Psoas muscle (tissue), 7 donors: ENCODE measurements at regions not wholly inside any gene's neighbourhood (a gene's known extent, or its start where the extent isn't known, plus 50 kb on each side); places are given as distances from the start of the nearest gene placed in this dataset.
A peak's percentile ranks its signal among the peaks of the same experiment; 100 is the strongest.

Experiments used
- ATAC-seq, 4 donors: fragments of 200-7000 bp; cut with Tn5 transposase; one replicate each; pipeline ENCODE4 v1.9.1; 2020; ENCODE audit warnings: moderate library complexity in 3 of 4, mild to moderate bottlenecking in 2 of 4
- DNase-seq, 2 donors: peaks; one replicate each; pipeline ENCODE4 v3.0.0-alpha.2; 2020
- H3K27ac ChIP-seq: fragments of 200-600 bp; one replicate; pipeline ENCODE4 v1.8.0; 2022
- H3K27me3 ChIP-seq, 3 donors: fragments of 200-600 bp in 1 of 3; one replicate each; pipeline versions ENCODE4 v1.6.1 to v1.8.0; 2013 to 2022; ENCODE audit warnings: low read length in 2 of 3, mild to moderate bottlenecking in 2 of 3, moderate library complexity in 1 of 3; ENCODE audit not compliant: insufficient read depth in 3 of 3
- H3K36me3 ChIP-seq, 2 donors: fragments of 200-600 bp in 1 of 2; one replicate each; pipeline versions ENCODE4 v1.6.1 to v1.8.0; 2013 to 2022; ENCODE audit warnings: low read depth in 1 of 2, mild to moderate bottlenecking in 1 of 2, moderate library complexity in 1 of 2; ENCODE audit not compliant: insufficient read depth in 1 of 2
- H3K4me1 ChIP-seq: fragments of 200-600 bp; one replicate; pipeline ENCODE4 v1.8.0; 2022
- H3K4me3 ChIP-seq: fragments of 200-600 bp; one replicate; pipeline ENCODE4 v1.8.0; 2022; ENCODE audit warnings: mild to moderate bottlenecking
- H3K9me3 ChIP-seq: fragments of 200-600 bp; one replicate; pipeline ENCODE4 v1.8.0; 2022
- CTCF ChIP-seq: fragments of 200-600 bp; IDR thresholded peaks from one replicate; pipeline ENCODE4 v1.8.0; 2022; ENCODE audit warnings: antibody characterized with exemption
- WGBS, 3 donors: extraction: QIAGEN DNeasy Blood & Tissue Kit; methylation state at CpG; one replicate each; pipeline versions ENCODE4 v1.1.6 to v1.1.7; 2013; 5-methylcytosine and 5-hydroxymethylcytosine counted together
- intact Hi-C, 2 donors: fragments of 100-400 bp; cut with DNase I; formaldehyde crosslinking; loops; one replicate each; pipeline versions ENCODE4 v1.11.0 to v1.14.2; 2022
- donor health status: healthy with polysubstance abuse.
- donor health status: DM: no; HTN: no; CAD: no; lungs with moderate emphysema.
- donor health status: Bipolar disorder and iron deficiency.
- donor health status: healthy.
- donor health status: DM: yes; HTN: yes; CAD: no.
- donor health status: DM: no; HTN: no; CAD: no.
- donor health status: DM: yes; HTN: yes; CAD: no.

- no peak for ATAC-seq
- no peaks in the 10 kb centered on the region for H3K27me3 ChIP-seq
- no peaks in the 10 kb centered on the region for H3K9me3 ChIP-seq
- H3K4me3 ChIP-seq, result no peak overlapping the region
- intact Hi-C loops, result no loop called here
- DNase-seq, result no peak
- no peaks in the 10 kb centered on the region for H3K4me1 ChIP-seq
- no peaks in the 10 kb centered on the region for H3K36me3 ChIP-seq
- no peak for TF ChIP-seq CTCF
- 46 to 76% (median 61%) methylated on average over 9 to 10 of the region's 10 CpGs for WGBS, 3 donors
- H3K27ac ChIP-seq, result no peak overlapping the region
These were observed 138.9 kb upstream of the MID1 start for GRCh38 chrX:10759141-10759799.

- DNase-seq, result no peak
- peaks cover 0 to 6% (median 0%) of the 10 kb centered on the region in 3 donors for H3K27me3 ChIP-seq
- ATAC-seq, result no peak
- no peak overlapping the region for H3K27ac ChIP-seq
- intact Hi-C loops, result no loop called here
- no peaks in the 10 kb centered on the region for H3K4me1 ChIP-seq
- no peak for TF ChIP-seq CTCF
- no peaks in the 10 kb centered on the region for H3K36me3 ChIP-seq
- H3K9me3 ChIP-seq, result no peaks in the 10 kb centered on the region
- no peak overlapping the region for H3K4me3 ChIP-seq
- 66 to 96% (median 87%) methylated on average over 1 of the region's 1 CpG for WGBS, 3 donors
These were observed 141.1 kb upstream of the MID1 start for GRCh38 chrX:10761447-10761846.

GRCh38 chrX:10769195-10769594 lies 148.8 kb upstream of the MID1 start:
- no peak overlapping the region for H3K4me3 ChIP-seq
- intact Hi-C loops, result no loop called here
- no peak for ATAC-seq
- H3K27ac ChIP-seq, result no peak overlapping the region
- H3K9me3 ChIP-seq, result no peaks in the 10 kb centered on the region
- no peaks in the 10 kb centered on the region for H3K36me3 ChIP-seq
- no peak for DNase-seq
- peaks cover 0 to 6% (median 0%) of the 10 kb centered on the region in 3 donors for H3K27me3 ChIP-seq
- 7 to 12% (median 10%) methylated on average over 3 of the region's 3 CpGs for WGBS, 3 donors
- H3K4me1 ChIP-seq, result no peaks in the 10 kb centered on the region
- TF ChIP-seq CTCF, result peak; percentile 44

GRCh38 chrX:10769696-10770619 lies 149.6 kb upstream of the MID1 start:
- Histone ChIP-seq H3K9me3 (no peaks in the 10 kb centered on the region), H3K4me3 (no peak overlapping the region), H3K27ac (no peak overlapping the region), H3K4me1 (no peaks in the 10 kb centered on the region), H3K36me3 (no peaks in the 10 kb centered on the region), H3K27me3 (peaks cover 0 to 3% (median 0%) of the 10 kb centered on the region in 3 donors)
- ATAC-seq (no peak), DNase-seq (no peak)
- intact Hi-C loops, result no loop called here
- WGBS, 3 donors, result 21 to 35% (median 26%) methylated on average over 9 of the region's 9 CpGs
- TF ChIP-seq CTCF, result no peak
